Bronchial epithelial cell (primary cell): ENCODE measurements at regions not wholly inside any gene's neighbourhood (a gene's known extent, or its start where the extent isn't known, plus 50 kb on each side); places are given as distances from the start of the nearest gene placed in this dataset.

Experiments
- DNase-seq: peaks from one replicate; pipeline ENCODE4 v3.0.0-alpha.2; 2010; ENCODE audit warnings: low read depth
- FAIRE-seq: peaks from 2 replicates; lab custom pipeline; 2011; peaks lifted over from hg19 to GRCh38; lab: Jason Lieb, UNC
- H3K27me3 ChIP-seq: 2 replicates; pipeline ENCODE4 v1.5.1; 2011; ENCODE audit warnings: low read length; ENCODE audit not compliant: control insufficient read depth, insufficient read depth
- H3K36me3 ChIP-seq: 2 replicates; pipeline ENCODE4 v1.5.1; 2011; ENCODE audit warnings: low read length; ENCODE audit not compliant: control insufficient read depth, insufficient read depth
- H3K4me3 ChIP-seq: 2 replicates; pipeline ENCODE4 v1.5.1; 2011; ENCODE audit warnings: mild to moderate bottlenecking, low read depth, low read length, control low read depth
- TF ChIP-seq, protein P1 (sequence below): IDR thresholded peaks from 2 replicates; pipeline ENCODE4 v1.5.1; 2011; ENCODE audit warnings: mild to moderate bottlenecking, moderate library complexity, low read length, control low read depth, inconsistent platforms; ENCODE audit not compliant: insufficient read depth, severe bottlenecking

DNA sequence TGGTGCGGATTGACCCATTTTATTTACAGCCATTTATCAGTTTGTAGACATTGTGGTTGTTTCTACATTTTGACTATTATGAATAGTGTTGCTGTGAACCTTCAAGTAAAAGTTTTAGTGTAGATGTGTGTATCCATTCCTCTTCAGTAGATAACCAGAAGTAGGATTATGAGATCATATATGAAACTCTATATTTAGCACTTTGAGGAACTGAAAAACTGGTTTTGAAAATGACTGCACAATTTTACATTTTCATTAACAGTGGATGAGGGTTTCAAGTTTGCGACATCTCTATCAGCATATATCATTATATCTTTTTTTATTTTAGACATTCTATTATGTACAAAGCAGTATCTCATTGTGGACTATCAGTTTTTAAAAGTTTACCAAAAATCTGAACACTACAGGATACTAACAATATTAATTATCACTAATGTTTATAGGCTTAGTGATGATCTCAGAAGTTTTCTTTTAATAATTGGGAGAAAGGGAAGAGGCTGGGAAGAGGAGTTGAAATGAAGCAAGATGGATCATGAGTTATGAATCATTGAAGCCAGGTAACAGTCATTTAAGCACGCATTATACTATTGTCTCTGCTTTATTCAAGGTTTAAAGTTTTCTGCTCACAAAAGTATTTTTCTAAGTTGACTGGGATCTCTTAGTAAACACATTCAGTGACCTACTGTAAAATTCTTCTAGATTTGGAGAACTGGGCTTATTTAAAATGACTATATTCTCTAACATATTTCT lies 329.0 kb upstream of the LRATD1 start:
- Histone ChIP-seq H3K4me3 (no peak overlapping the region), H3K36me3 (no peaks in the 10 kb centered on the region), H3K27me3 (no peaks in the 10 kb centered on the region)
- TF ChIP-seq, protein P1, sequence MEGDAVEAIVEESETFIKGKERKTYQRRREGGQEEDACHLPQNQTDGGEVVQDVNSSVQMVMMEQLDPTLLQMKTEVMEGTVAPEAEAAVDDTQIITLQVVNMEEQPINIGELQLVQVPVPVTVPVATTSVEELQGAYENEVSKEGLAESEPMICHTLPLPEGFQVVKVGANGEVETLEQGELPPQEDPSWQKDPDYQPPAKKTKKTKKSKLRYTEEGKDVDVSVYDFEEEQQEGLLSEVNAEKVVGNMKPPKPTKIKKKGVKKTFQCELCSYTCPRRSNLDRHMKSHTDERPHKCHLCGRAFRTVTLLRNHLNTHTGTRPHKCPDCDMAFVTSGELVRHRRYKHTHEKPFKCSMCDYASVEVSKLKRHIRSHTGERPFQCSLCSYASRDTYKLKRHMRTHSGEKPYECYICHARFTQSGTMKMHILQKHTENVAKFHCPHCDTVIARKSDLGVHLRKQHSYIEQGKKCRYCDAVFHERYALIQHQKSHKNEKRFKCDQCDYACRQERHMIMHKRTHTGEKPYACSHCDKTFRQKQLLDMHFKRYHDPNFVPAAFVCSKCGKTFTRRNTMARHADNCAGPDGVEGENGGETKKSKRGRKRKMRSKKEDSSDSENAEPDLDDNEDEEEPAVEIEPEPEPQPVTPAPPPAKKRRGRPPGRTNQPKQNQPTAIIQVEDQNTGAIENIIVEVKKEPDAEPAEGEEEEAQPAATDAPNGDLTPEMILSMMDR: no peak
- no peak for FAIRE-seq
- DNase-seq: peak; percentile 63

DNA sequence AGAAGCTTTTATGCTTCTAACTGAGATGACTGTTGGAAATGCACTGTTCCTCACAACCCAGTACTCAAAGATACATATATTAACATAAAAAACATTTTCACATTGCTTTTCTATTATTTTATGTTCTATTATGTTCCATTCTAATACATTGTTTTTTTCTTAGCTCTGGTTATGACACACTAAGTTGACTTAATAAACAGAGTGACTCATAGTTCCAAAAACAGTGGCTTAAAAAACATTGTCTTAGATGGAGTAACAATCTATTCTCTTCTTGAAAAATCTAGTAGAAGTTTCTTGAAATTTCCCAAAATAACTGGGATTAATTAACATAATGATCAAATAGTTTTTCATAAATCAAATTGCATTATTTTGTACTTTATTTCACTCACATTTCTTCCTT lies 328.2 kb upstream of the LRATD1 start:
- no peak overlapping the region for H3K4me3 ChIP-seq
- no peaks in the 10 kb centered on the region for H3K36me3 ChIP-seq
- DNase-seq: peak; percentile 68
- TF ChIP-seq, protein P1: no peak
- FAIRE-seq: no peak
- H3K27me3 ChIP-seq: no peaks in the 10 kb centered on the region

DNA sequence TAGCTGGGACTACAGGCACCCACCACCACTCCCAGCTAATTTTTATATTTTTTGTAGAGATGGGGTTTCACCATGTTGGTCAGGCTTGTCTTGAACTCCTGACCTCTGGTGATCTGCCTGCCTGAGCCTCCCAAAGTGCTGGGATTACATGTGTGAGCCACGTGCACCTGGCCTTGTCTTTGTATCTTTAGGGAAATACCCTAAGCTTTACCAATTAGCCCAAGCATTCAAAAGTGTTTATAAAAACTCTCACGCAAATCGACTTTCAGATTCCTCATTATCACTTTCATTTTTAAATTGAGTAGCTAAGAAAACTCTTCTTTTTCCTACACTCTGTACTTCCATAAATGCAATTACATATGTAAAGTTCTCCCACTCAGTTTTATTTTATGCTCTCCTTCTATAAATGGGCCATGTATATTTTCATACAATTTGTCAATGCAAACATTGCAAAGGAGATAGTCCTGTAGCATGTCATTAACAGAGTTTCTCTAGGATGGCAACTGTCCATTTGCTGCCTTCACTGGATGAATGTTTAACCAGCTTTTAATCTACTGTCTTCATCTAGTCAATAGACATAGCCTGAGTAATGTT lies 326.2 kb upstream of the LRATD1 start:
- TF ChIP-seq, protein P1: no peak
- Histone ChIP-seq H3K36me3 (no peaks in the 10 kb centered on the region), H3K4me3 (no peak overlapping the region), H3K27me3 (no peaks in the 10 kb centered on the region)
- no peak for DNase-seq
- no peak for FAIRE-seq

DNA sequence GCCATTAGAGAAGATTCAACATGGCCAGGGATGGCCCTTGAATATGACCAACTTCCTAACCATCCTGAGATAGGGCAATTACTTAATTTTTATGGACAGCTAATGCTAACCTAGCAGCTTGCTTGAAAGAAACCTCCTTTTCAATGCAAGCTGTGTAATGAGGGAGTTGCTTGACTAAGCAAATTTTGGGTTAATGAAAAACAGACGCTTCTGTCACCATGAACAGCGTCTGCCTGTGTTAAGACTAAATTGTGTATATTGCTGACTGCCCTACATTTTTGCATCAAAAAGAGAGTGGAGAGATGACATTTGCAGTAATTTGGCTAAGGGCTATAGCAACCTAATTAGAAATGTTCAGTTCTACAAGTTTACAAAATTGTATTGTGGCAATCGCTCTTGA lies 319.2 kb upstream of the LRATD1 start:
- TF ChIP-seq, protein P1: no peak
- H3K27me3 ChIP-seq: peaks cover 3% of the 10 kb centered on the region
- no peaks in the 10 kb centered on the region for H3K36me3 ChIP-seq
- H3K4me3 ChIP-seq: no peak overlapping the region
- no peak for FAIRE-seq
- DNase-seq: no peak

DNA sequence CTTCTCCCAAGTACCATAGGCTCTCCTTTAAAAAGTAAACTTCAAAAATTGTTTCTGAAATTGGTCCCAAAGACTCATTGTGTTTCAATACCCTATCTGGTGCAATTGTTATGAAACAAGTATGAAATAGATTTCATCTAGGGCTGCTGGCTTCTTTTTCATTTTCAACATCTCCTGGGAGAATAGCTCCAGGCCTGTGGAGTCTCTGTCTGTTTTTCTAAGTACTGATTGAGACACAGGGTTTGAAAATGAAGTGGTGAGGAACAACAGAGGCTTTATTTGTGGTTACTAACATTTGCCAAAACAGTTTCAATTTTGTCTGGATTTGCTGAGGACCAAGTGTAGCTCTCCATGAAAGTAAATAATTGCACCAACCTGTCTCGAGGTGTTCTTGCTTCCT lies 315.9 kb upstream of the LRATD1 start:
- TF ChIP-seq, protein P1: no peak

More for the DNA sequence above, 315.9 kb upstream of the LRATD1 start:
- Histone ChIP-seq H3K36me3 (no peaks in the 10 kb centered on the region), H3K4me3 (no peak overlapping the region), H3K27me3 (peaks cover 3% of the 10 kb centered on the region)
- FAIRE-seq: no peak
- DNase-seq: no peak
